ENCODE measurements at regions not wholly inside any gene's neighbourhood (a gene's known extent, or its start where the extent isn't known, plus 50 kb on each side); places are given as distances from the start of the nearest gene placed in this dataset.

- no peaks in the 10 kb centered on the region for H3K36me3 ChIP-seq (ENCODE audit: insufficient read depth, low read length)
- peaks cover 5% of the 10 kb centered on the region; the same call in 1 of the 2 replicates for H3K4me1 ChIP-seq (ENCODE audit: insufficient read depth, low read length)
- no peaks in the 10 kb centered on the region; the same call in 1 of the 2 replicates for H3K9me3 ChIP-seq (ENCODE audit: control insufficient read depth, insufficient read depth, low read length)
- no peak overlapping the region for H3K9ac ChIP-seq (ENCODE audit: low read depth, low read length)
Observed at GRCh38 chr18:60319129-60319528, 53.4 kb downstream of the MC4R start.

GRCh38 chr18:60311676-60312360, 60.8 kb downstream of the MC4R start:
- no peak overlapping the region for H3K9ac ChIP-seq (ENCODE audit: low read depth, low read length)

GRCh38 chr18:60295674-60296073, 76.9 kb downstream of the MC4R start:
- Histone ChIP-seq H3K9me3 (ENCODE audit: control insufficient read depth, insufficient read depth, low read length) (no peaks in the 10 kb centered on the region), H3K9ac (ENCODE audit: low read depth, low read length) (no peak overlapping the region), H3K4me1 (ENCODE audit: insufficient read depth, low read length) (no peaks in the 10 kb centered on the region), H3K36me3 (ENCODE audit: insufficient read depth, low read length) (no peaks in the 10 kb centered on the region)

More at GRCh38 chr18:60311676-60312360, 60.8 kb downstream of the MC4R start:
- Histone ChIP-seq H3K4me1 (ENCODE audit: insufficient read depth, low read length) (no peaks in the 10 kb centered on the region), H3K9me3 (ENCODE audit: control insufficient read depth, insufficient read depth, low read length) (peaks cover 2% of the 10 kb centered on the region; the same call in 1 of the 2 replicates), H3K36me3 (ENCODE audit: insufficient read depth, low read length) (no peaks in the 10 kb centered on the region)

- Histone ChIP-seq H3K9me3 (ENCODE audit: control insufficient read depth, insufficient read depth, low read length) (no peaks in the 10 kb centered on the region), H3K36me3 (ENCODE audit: insufficient read depth, low read length) (no peaks in the 10 kb centered on the region), H3K4me1 (ENCODE audit: insufficient read depth, low read length) (no peaks in the 10 kb centered on the region), H3K9ac (ENCODE audit: low read depth, low read length) (no peak overlapping the region)
Observed at GRCh38 chr18:60292186-60292585, 80.4 kb downstream of the MC4R start.

- Histone ChIP-seq H3K36me3 (ENCODE audit: insufficient read depth, low read length) (no peaks in the 10 kb centered on the region), H3K4me1 (ENCODE audit: insufficient read depth, low read length) (no peaks in the 10 kb centered on the region), H3K9me3 (ENCODE audit: control insufficient read depth, insufficient read depth, low read length) (no peaks in the 10 kb centered on the region), H3K9ac (ENCODE audit: low read depth, low read length) (no peak overlapping the region)
Observed at GRCh38 chr18:60279391-60279790, 93.2 kb downstream of the MC4R start.

- Histone ChIP-seq H3K4me1 (ENCODE audit: insufficient read depth, low read length) (no peaks in the 10 kb centered on the region), H3K9me3 (ENCODE audit: control insufficient read depth, insufficient read depth, low read length) (no peaks in the 10 kb centered on the region), H3K9ac (ENCODE audit: low read depth, low read length) (no peak overlapping the region), H3K36me3 (ENCODE audit: insufficient read depth, low read length) (no peaks in the 10 kb centered on the region)
Observed at GRCh38 chr18:60277855-60278480, 94.6 kb downstream of the MC4R start.

GRCh38 chr18:60267391-60268058, 105.0 kb downstream of the MC4R start:
- Histone ChIP-seq H3K4me1 (ENCODE audit: insufficient read depth, low read length) (no peaks in the 10 kb centered on the region), H3K36me3 (ENCODE audit: insufficient read depth, low read length) (no peaks in the 10 kb centered on the region), H3K9ac (ENCODE audit: low read depth, low read length) (no peak overlapping the region), H3K9me3 (ENCODE audit: control insufficient read depth, insufficient read depth, low read length) (no peaks in the 10 kb centered on the region; the same call in 1 of the 2 replicates)

GRCh38 chr18:60266558-60266957, 106.0 kb downstream of the MC4R start:
- Histone ChIP-seq H3K4me1 (ENCODE audit: insufficient read depth, low read length) (no peaks in the 10 kb centered on the region), H3K9ac (ENCODE audit: low read depth, low read length) (no peak overlapping the region), H3K9me3 (ENCODE audit: control insufficient read depth, insufficient read depth, low read length) (no peaks in the 10 kb centered on the region; the same call in 1 of the 2 replicates), H3K36me3 (ENCODE audit: insufficient read depth, low read length) (no peaks in the 10 kb centered on the region)

GRCh38 chr18:60259052-60259681, 113.4 kb downstream of the MC4R start:
- no peaks in the 10 kb centered on the region for H3K4me1 ChIP-seq (ENCODE audit: insufficient read depth, low read length)

GRCh38 chr18:60249388-60249787, 123.2 kb downstream of the MC4R start:
- H3K9ac ChIP-seq (ENCODE audit: low read depth, low read length), result no peak overlapping the region
- H3K9me3 ChIP-seq (ENCODE audit: control insufficient read depth, insufficient read depth, low read length), result no peaks in the 10 kb centered on the region
- no peaks in the 10 kb centered on the region for H3K36me3 ChIP-seq (ENCODE audit: insufficient read depth, low read length)
- no peaks in the 10 kb centered on the region for H3K4me1 ChIP-seq (ENCODE audit: insufficient read depth, low read length)

More at GRCh38 chr18:60259052-60259681, 113.4 kb downstream of the MC4R start:
- no peaks in the 10 kb centered on the region for H3K9me3 ChIP-seq (ENCODE audit: control insufficient read depth, insufficient read depth, low read length)
- H3K36me3 ChIP-seq (ENCODE audit: insufficient read depth, low read length), result no peaks in the 10 kb centered on the region
- no peak overlapping the region for H3K9ac ChIP-seq (ENCODE audit: low read depth, low read length)

- Histone ChIP-seq H3K9ac (ENCODE audit: low read depth, low read length) (no peak overlapping the region), H3K36me3 (ENCODE audit: insufficient read depth, low read length) (no peaks in the 10 kb centered on the region), H3K9me3 (ENCODE audit: control insufficient read depth, insufficient read depth, low read length) (no peaks in the 10 kb centered on the region), H3K4me1 (ENCODE audit: insufficient read depth, low read length) (no peaks in the 10 kb centered on the region)
Observed at GRCh38 chr18:60248336-60249330, 123.9 kb downstream of the MC4R start.

- H3K9me3 ChIP-seq (ENCODE audit: control insufficient read depth, insufficient read depth, low read length), result no peaks in the 10 kb centered on the region
- no peaks in the 10 kb centered on the region for H3K4me1 ChIP-seq (ENCODE audit: insufficient read depth, low read length)
- no peaks in the 10 kb centered on the region for H3K36me3 ChIP-seq (ENCODE audit: insufficient read depth, low read length)
- H3K9ac ChIP-seq (ENCODE audit: low read depth, low read length), result no peak overlapping the region
Observed at GRCh38 chr18:60247103-60247502, 125.5 kb downstream of the MC4R start.

- H3K36me3 ChIP-seq (ENCODE audit: insufficient read depth, low read length), result no peaks in the 10 kb centered on the region
- no peaks in the 10 kb centered on the region for H3K9me3 ChIP-seq (ENCODE audit: control insufficient read depth, insufficient read depth, low read length)
- H3K4me1 ChIP-seq (ENCODE audit: insufficient read depth, low read length), result no peaks in the 10 kb centered on the region
- H3K9ac ChIP-seq (ENCODE audit: low read depth, low read length), result no peak overlapping the region
Observed at GRCh38 chr18:60246606-60247005, 126.0 kb downstream of the MC4R start.
